ENCODE measurements at regions not wholly inside any gene's neighbourhood (a gene's known extent, or its start where the extent isn't known, plus 50 kb on each side); places are given as distances from the start of the nearest gene placed in this dataset.

DNA sequence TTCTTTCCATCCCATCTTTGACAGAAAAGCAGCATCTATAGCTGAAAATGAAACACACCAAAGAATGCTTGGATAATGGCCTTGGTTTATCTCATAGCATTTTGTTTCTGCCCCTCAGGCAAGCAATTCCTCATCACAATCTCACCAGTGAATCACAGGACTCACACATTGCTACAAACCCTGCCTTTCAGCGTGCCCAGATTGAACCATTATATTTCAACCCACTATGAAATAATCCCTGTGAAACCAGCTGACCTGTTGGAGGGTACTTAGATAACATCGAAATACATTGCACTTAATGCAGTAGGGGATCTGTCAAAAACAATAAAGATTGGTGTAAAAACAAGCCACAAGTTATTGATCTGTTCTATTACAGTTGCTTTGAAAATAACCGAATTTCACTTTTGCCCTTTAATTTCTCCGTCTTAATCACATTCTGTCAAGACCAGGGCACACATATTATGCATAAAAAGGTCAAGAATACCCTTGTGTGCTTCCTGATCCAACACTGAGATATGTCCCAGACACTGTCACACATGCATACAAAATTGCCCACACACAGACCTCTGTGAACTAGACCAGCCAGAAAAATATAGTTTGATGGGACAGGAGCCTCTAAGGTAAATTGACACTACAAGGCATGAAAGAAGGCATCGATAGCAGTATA lies 839.8 kb downstream of the NTRK3 start:
- no peak for DNase-seq (ENCODE audit: low read depth in 2 of 2)
- H3K4me3 ChIP-seq (replicated peaks in 1 of 2; ENCODE audit: low read depth in 2 of 2, low read length in 2 of 2): no peak overlapping the region
- TF ChIP-seq, protein P1, sequence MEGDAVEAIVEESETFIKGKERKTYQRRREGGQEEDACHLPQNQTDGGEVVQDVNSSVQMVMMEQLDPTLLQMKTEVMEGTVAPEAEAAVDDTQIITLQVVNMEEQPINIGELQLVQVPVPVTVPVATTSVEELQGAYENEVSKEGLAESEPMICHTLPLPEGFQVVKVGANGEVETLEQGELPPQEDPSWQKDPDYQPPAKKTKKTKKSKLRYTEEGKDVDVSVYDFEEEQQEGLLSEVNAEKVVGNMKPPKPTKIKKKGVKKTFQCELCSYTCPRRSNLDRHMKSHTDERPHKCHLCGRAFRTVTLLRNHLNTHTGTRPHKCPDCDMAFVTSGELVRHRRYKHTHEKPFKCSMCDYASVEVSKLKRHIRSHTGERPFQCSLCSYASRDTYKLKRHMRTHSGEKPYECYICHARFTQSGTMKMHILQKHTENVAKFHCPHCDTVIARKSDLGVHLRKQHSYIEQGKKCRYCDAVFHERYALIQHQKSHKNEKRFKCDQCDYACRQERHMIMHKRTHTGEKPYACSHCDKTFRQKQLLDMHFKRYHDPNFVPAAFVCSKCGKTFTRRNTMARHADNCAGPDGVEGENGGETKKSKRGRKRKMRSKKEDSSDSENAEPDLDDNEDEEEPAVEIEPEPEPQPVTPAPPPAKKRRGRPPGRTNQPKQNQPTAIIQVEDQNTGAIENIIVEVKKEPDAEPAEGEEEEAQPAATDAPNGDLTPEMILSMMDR (IDR thresholded peaks at IDR 0.05; ENCODE audit: low read depth, low read length): no peak

DNA sequence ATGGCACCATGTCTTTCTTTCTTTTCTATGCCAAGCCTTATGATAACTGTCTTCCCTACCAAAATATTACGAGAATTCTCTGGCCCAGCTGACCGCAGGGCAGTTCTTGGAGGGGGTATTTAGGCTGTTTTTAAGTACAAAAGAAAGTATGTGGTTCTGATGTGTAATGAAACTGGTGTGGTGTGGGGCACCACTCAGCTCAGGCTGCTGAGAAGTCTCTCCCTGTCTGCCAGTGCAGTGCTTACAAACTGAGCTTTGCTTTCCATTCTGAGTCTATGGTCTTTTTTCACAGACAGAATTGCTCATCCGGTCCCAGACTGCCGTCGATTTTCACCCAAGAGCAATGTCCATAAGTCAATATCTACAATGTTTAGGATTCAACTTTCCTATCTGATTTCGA lies 847.6 kb downstream of the NTRK3 start:
- TF ChIP-seq, protein P1 (IDR thresholded peaks at IDR 0.05; ENCODE audit: low read depth, low read length): no peak
- DNase-seq (ENCODE audit: low read depth in 2 of 2): no peak

DNA sequence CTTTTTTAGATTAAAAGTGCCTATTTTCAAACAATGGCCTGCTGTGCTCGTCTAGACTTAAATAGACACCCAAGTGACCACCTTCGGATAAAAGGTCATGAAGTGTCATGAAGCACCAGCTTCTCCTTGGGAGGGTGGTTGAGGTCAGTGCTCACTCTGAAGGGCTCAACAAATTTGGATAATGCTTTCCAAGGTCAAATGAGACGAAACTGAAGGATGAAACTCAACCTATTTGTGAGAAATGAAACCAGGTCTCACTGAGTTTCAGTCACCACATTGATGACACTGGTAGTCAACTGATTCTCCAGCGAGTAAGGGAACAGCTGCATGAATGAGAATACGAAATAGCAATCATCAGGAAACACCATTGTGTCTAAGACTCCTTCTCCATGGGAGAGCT lies 852.6 kb downstream of the NTRK3 start:
- H3K4me3 ChIP-seq (replicated peaks in 1 of 2; ENCODE audit: low read depth in 2 of 2, low read length in 2 of 2): no peak overlapping the region
- TF ChIP-seq, protein P1 (IDR thresholded peaks at IDR 0.05; ENCODE audit: low read depth, low read length): no peak
- DNase-seq (ENCODE audit: low read depth in 2 of 2): no peak

More for the DNA sequence above, 847.6 kb downstream of the NTRK3 start:
- H3K4me3 ChIP-seq (replicated peaks in 1 of 2; ENCODE audit: low read depth in 2 of 2, low read length in 2 of 2): no peak overlapping the region

DNA sequence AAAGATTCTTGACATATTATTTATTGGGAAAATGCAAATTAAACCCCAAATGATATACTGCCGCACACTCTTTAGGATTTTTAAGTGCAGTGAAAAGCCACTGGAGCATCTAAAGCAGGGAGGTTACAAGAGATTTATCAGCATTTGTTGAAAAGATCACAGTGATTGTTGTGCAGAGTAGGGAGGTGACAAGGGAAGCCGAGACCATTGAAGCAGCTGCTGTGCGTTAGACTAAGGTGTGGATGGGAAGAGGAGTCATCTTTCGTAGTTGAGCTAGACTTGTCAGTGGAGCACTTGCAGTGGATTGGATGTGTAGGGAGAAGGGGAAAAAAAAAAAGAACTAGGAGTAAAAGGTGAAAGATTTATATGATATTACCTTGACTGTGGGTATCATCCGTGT lies 854.6 kb downstream of the NTRK3 start:
- TF ChIP-seq, protein P1 (IDR thresholded peaks at IDR 0.05; ENCODE audit: low read depth, low read length): no peak
- DNase-seq (ENCODE audit: low read depth in 2 of 2): no peak
- H3K4me3 ChIP-seq (replicated peaks in 1 of 2; ENCODE audit: low read depth in 2 of 2, low read length in 2 of 2): no peak overlapping the region

DNA sequence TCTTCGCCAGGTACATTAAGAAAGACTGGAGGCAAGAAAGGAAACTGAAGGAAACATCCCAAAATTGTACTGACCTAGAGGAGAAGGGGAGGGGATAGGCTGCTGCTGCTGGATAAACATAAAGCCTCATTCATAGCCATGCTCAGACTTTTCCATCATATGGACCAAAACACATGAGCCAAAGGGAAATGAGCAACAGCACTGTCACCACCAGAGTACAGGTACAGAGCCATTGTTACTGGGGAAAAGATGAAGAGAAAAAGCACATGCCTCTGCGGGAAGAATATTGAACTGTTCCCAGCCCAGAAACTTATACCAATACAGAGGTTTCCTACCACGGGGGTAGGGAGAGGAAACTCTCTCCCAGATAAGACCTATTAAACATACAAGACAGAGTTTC lies 861.9 kb downstream of the NTRK3 start:
- DNase-seq (ENCODE audit: low read depth in 2 of 2): no peak
- no peak overlapping the region for H3K4me3 ChIP-seq (replicated peaks in 1 of 2; ENCODE audit: low read depth in 2 of 2, low read length in 2 of 2)
- TF ChIP-seq, protein P1 (IDR thresholded peaks at IDR 0.05; ENCODE audit: low read depth, low read length): no peak

DNA sequence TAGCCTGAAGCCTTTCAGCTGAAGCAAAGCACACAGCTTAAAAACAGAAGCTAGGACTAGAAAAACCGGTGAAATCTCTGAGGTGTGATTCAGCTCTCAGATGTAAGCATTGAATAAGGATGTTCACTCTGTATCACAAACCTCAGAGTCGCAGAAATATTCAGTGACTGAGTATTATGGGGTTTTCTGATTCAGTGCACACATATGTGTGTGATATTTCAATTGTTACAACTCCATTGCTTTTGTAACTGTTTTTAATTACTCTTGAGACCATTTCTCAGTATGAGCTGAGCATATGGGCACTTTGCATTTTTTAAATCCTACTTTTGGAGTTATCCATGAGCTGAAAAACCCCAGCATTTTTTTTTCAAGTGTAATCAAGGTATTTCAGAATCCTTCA lies 868.8 kb downstream of the NTRK3 start:
- DNase-seq (ENCODE audit: low read depth in 2 of 2): no peak
- TF ChIP-seq, protein P1 (IDR thresholded peaks at IDR 0.05; ENCODE audit: low read depth, low read length): no peak
- no peak overlapping the region for H3K4me3 ChIP-seq (replicated peaks in 1 of 2; ENCODE audit: low read depth in 2 of 2, low read length in 2 of 2)

DNA sequence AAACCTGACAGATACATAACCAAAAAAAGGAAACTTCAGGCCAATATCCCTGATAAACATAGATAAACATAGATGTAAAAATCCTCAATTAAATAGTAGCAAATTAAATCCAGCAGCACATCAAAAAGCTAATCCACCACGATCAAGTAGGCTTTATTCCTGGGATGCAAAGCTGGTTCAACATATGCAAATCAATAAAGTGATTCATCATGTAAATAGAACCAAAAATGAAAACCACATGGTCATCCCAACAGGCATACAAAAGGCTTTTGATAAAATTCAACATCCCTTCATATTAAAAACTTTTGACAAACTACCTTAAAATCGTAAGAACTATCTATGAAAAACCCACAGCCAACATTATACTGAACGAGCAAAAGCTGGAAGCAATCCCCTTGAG lies 882.2 kb downstream of the NTRK3 start:
- no peak for DNase-seq (ENCODE audit: low read depth in 2 of 2)
- TF ChIP-seq, protein P1 (IDR thresholded peaks at IDR 0.05; ENCODE audit: low read depth, low read length): no peak
- no peak overlapping the region for H3K4me3 ChIP-seq (replicated peaks in 1 of 2; ENCODE audit: low read depth in 2 of 2, low read length in 2 of 2)
